Osteocyte (in vitro differentiated cells): ENCODE measurements at regions not wholly inside any gene's neighbourhood (a gene's known extent, or its start where the extent isn't known, plus 50 kb on each side); places are given as distances from the start of the nearest gene placed in this dataset.
"Not testable (repeated sequence)": the region's sequence is repeated elsewhere in the genome, so short reads cannot be mapped to it uniquely, and the experiment has no call there.

Source experiments
- DNase-seq: peaks from one replicate; pipeline ENCODE4 v3.0.0; 2021; ENCODE audit warnings: mixed read lengths; ENCODE audit not compliant: unreplicated experiment; ENCODE audit errors: extremely low spot score
- H3K27ac Mint-ChIP-seq: one replicate; pipeline ENCODE4 v1.8.0; 2021; ENCODE audit warnings: mild to moderate bottlenecking, mixed read lengths; ENCODE audit not compliant: unreplicated experiment
- H3K27me3 Mint-ChIP-seq: one replicate; pipeline ENCODE4 v1.8.0; 2021; ENCODE audit warnings: mixed read lengths; ENCODE audit not compliant: unreplicated experiment
- H3K36me3 Mint-ChIP-seq: one replicate; pipeline ENCODE4 v1.8.0; 2021; ENCODE audit warnings: mixed read lengths; ENCODE audit not compliant: unreplicated experiment
- H3K4me1 Mint-ChIP-seq: one replicate; pipeline ENCODE4 v1.8.0; 2021; ENCODE audit warnings: mixed read lengths; ENCODE audit not compliant: unreplicated experiment
- H3K4me3 Mint-ChIP-seq: one replicate; pipeline ENCODE4 v1.8.0; 2021; ENCODE audit warnings: mild to moderate bottlenecking, moderate library complexity, mixed read lengths; ENCODE audit not compliant: unreplicated experiment
- H3K9me3 Mint-ChIP-seq: one replicate; pipeline ENCODE4 v1.8.0; 2021; ENCODE audit warnings: mixed read lengths; ENCODE audit not compliant: unreplicated experiment
- TF ChIP-seq, protein P1 (sequence below): fragments of 200-600 bp; sonication (generic); IDR thresholded peaks from 2 replicates; pipeline ENCODE4 v1.5.0; 2021; ENCODE audit warnings: antibody characterized with exemption, mild to moderate bottlenecking, moderate library complexity

DNA sequence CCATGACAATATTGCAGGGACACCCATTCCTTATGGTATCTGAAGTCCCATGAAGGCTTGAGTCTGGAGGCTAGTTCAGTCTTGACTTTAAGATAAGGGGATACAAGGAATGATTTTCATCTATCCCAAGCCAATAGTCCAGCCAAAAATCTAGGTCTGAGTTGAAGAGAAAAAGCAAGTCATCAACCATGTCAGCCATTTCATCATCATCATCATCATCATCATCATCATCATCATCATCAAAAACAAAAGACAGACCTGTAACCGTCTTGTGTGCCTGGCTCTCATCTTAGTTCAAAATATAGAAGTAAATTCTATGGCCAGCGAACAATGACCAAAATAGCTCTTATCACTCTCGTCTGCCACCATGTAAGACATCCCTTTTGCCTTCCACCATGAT, 59.5 kb upstream of the FAM90A26 start:
- H3K4me1 Mint-ChIP-seq, H3K27me3 Mint-ChIP-seq, H3K36me3 Mint-ChIP-seq, H3K4me3 Mint-ChIP-seq, DNase-seq, H3K27ac Mint-ChIP-seq, H3K9me3 Mint-ChIP-seq: not testable (repeated sequence)

DNA sequence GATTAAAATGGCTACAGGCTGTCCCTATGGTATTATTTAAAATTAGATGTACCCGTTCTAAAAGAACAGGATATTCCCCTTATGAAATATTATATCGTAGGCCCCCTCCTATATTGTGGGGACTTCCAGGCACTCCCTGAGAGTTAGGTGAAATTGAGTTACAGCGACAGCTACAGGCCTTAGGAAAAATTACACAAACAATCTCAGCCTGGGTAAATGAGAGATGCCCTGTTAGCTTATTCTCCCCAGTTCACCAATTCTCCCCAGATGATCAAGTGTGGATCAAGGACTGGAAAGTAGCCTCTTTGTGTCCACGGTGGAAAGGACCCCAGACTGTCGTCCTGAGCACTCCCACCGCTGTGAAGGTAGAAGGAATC, 67.1 kb upstream of the FAM90A26 start:
- H3K27ac Mint-ChIP-seq = not testable (repeated sequence)
- TF ChIP-seq, protein P1, sequence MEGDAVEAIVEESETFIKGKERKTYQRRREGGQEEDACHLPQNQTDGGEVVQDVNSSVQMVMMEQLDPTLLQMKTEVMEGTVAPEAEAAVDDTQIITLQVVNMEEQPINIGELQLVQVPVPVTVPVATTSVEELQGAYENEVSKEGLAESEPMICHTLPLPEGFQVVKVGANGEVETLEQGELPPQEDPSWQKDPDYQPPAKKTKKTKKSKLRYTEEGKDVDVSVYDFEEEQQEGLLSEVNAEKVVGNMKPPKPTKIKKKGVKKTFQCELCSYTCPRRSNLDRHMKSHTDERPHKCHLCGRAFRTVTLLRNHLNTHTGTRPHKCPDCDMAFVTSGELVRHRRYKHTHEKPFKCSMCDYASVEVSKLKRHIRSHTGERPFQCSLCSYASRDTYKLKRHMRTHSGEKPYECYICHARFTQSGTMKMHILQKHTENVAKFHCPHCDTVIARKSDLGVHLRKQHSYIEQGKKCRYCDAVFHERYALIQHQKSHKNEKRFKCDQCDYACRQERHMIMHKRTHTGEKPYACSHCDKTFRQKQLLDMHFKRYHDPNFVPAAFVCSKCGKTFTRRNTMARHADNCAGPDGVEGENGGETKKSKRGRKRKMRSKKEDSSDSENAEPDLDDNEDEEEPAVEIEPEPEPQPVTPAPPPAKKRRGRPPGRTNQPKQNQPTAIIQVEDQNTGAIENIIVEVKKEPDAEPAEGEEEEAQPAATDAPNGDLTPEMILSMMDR = peak; percentile 27

DNA sequence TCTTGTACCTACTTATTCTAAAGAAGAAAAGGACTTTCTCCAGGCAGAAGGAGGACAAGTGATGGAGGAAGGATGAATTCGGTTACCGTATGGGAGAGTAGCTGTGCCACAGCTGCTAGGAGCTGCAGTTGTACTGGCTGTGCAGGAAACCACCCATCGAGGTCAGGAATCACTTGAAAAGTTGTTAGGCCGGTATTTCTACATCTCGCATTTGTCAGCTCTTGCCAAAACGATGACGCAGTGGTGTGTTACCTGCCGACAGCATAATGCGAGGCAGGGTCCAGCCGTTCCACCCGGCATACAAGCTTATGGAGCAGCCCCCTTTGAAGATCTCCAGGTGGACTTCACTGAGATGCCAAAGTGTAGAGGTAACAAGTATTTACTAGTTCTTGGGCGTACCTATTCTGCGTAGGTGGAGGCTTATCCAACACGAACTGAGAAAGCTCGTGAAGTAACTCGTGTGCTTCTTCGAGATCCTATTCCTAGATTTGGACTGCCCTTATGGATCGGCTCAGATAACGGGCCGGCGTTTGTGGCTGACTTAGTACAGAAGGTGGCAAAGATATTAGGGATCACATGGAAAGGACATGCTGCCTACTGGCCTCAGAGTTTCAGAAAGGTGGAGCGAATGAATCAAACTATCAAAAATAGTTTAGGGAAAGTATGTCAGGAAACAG, 67.6 kb upstream of the FAM90A26 start:
- not testable (repeated sequence) for H3K27ac Mint-ChIP-seq, H3K4me3 Mint-ChIP-seq, H3K36me3 Mint-ChIP-seq, H3K4me1 Mint-ChIP-seq, H3K9me3 Mint-ChIP-seq, DNase-seq, H3K27me3 Mint-ChIP-seq

More for the DNA sequence above, 67.1 kb upstream of the FAM90A26 start:
- DNase-seq, H3K27me3 Mint-ChIP-seq, H3K4me1 Mint-ChIP-seq, H3K9me3 Mint-ChIP-seq, H3K36me3 Mint-ChIP-seq, H3K4me3 Mint-ChIP-seq: not testable (repeated sequence)

DNA sequence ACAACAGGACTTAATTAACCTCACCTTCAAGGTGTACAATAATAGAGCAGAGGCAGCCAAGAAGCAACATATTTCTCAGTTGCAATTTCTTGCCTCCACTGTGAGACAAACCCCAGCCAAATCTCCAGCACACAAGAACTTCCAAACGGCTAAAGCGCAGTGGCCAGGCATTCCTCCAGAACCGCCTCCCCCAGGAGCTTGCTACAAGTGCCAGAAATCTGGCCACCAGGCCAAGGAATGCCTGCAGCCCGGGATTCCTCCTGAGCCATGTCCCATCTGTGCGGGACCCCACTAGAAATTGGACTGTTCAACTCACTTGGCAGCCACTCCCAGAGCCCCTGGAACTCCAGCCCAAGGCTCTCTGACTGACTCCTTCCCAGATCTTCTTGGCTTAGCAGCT, 73.9 kb upstream of the FAM90A26 start:
- DNase-seq, H3K36me3 Mint-ChIP-seq, H3K27ac Mint-ChIP-seq, H3K27me3 Mint-ChIP-seq, H3K4me3 Mint-ChIP-seq, H3K4me1 Mint-ChIP-seq: not testable (repeated sequence)
- peaks cover 20% of the 10 kb centered on the region for H3K9me3 Mint-ChIP-seq

DNA sequence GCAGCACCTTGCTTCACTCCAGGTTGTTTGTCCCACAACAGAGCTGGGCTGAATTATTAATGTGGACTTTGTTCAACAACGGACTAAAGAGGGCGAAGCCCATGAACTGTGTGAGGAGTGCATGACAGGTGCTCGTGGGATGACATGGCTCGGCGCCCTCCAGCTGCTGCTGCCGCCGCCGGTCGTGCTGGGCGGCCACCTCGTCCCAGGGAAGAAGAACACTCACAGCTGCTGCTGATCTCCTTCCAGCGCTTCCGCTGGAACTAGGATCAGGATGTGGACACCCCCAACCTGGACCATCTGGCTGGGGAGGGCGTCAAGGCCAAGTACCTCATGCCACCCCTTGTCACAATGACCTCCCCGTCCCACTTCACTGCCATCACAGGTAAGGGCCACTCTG, 91.4 kb upstream of the FAM90A26 start:
- not testable (repeated sequence) for H3K4me3 Mint-ChIP-seq, DNase-seq, H3K36me3 Mint-ChIP-seq, H3K27me3 Mint-ChIP-seq, H3K4me1 Mint-ChIP-seq, H3K27ac Mint-ChIP-seq
- H3K9me3 Mint-ChIP-seq = peaks cover 33% of the 10 kb centered on the region

DNA sequence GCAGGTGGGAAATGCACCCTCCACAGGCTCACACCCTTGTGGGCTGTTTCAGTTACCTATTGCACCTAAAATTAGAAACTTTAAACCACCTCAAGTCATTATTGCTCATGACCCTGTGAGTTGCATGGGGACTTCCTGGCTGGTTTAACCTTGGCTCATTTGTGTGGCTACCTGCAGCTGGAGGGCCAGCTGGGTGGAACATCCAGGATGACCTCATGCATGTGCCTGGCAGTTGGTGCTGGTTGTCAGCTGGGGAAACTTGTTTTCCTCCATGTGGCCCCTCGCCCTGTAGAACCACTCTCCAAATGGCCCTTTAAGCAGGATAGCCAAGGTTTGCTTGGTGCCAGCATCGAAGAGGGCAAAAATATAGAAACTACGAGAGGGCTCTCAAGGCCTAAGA, 93.2 kb upstream of the FAM90A26 start:
- H3K36me3 Mint-ChIP-seq, H3K27ac Mint-ChIP-seq, DNase-seq, H3K4me1 Mint-ChIP-seq, H3K27me3 Mint-ChIP-seq, H3K4me3 Mint-ChIP-seq: not testable (repeated sequence)
- H3K9me3 Mint-ChIP-seq = peaks cover 46% of the 10 kb centered on the region

DNA sequence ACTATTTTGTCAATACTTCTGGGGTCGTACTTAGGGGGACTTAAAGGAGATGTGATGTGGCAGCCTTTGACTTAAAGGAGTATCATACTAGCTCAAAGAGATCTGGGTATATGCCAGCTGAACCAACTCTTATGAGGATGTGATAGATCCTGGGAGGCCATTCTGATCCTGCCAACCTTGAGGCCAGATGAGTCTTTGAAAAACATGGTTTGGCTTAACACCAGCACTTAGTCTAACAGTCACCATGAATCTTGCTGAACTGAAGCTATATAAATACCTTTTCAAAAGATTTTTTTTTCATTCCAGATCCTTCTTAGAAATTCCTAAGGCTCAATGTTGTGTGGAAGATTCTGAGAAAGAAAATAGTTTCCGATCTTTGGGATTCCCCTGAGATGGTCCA, 93.7 kb upstream of the FAM90A26 start:
- DNase-seq, H3K27ac Mint-ChIP-seq, H3K36me3 Mint-ChIP-seq, H3K27me3 Mint-ChIP-seq, H3K4me1 Mint-ChIP-seq, H3K4me3 Mint-ChIP-seq: not testable (repeated sequence)
- H3K9me3 Mint-ChIP-seq = peaks cover 47% of the 10 kb centered on the region

DNA sequence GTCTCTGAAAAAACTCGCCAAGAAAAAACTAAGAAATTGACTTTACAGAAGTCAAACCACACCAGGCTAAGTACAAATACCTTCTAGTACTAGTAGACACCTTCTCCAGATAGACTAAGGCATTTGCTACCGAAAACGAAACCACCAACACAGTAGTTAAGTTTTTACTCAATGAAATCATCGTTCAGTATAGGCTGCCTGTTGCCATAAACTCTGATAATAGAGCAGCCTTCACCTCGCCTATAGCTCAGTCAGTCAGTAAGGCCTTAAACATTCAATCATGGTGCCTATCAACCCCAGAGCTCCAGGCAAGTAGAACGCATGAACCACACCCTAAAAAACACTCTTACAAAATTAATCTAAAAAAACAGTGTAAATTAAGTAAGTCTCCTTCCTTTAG, 96.8 kb upstream of the FAM90A26 start:
- H3K4me3 Mint-ChIP-seq, DNase-seq, H3K27ac Mint-ChIP-seq, H3K36me3 Mint-ChIP-seq, H3K27me3 Mint-ChIP-seq, H3K4me1 Mint-ChIP-seq: not testable (repeated sequence)
- H3K9me3 Mint-ChIP-seq = peaks cover 62% of the 10 kb centered on the region

DNA sequence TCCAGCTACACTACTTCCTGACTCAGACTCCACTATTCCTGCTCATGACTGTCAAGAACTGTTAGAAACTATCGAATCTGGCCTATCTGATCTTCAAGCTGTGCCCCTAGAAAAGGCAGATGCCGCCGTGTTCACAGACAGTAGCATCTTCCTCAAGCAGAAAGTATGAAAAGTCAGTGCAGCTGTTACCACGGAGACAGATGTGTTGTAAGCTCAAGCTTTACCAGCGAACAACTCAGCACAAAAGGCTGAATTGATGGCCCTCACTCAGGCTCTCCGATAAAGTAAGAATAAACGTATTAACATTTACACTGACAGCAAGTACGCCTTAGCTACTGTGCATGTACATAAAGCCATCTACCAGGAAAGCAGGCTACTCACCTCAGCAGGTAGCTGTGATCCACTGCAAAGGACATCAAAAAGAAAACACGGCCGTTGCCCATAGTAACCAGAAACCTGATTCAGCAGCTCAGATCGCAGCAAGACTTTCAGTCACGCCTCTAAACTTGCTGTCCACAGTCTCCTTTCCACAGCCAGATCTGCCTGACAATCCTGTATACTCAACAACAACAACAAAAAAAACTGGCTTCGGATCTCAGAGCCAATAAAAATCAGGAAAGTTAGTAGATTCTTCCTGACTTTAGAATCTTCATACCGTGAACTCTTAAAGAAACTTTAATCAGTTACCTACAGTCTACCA, 97.5 kb upstream of the FAM90A26 start:
- H3K4me3 Mint-ChIP-seq, H3K4me1 Mint-ChIP-seq, H3K36me3 Mint-ChIP-seq, DNase-seq, H3K27me3 Mint-ChIP-seq, H3K27ac Mint-ChIP-seq: not testable (repeated sequence)
- H3K9me3 Mint-ChIP-seq = peaks cover 62% of the 10 kb centered on the region

DNA sequence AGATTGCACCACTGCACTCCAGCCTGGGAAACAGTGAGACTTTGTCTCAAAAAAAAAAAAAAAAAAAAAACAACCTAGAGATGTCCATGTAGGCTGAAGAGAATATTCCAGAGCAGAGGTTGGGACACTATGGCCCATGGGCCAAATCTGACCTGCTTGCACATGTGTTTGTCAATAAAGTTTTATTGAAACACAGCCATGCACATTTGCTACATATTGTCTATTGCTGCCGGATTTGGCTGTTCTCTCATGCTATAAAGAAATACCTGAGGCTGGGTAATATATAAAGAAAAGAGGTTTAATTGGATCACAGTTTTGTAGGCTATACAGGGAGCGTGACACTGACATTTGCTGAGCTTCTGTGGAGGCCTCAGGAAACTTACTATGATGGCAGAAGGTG, 102.3 kb upstream of the FAM90A26 start:
- H3K4me1 Mint-ChIP-seq, H3K27me3 Mint-ChIP-seq, H3K36me3 Mint-ChIP-seq, H3K27ac Mint-ChIP-seq, DNase-seq, H3K4me3 Mint-ChIP-seq: not testable (repeated sequence)
- peaks cover 60% of the 10 kb centered on the region for H3K9me3 Mint-ChIP-seq

DNA sequence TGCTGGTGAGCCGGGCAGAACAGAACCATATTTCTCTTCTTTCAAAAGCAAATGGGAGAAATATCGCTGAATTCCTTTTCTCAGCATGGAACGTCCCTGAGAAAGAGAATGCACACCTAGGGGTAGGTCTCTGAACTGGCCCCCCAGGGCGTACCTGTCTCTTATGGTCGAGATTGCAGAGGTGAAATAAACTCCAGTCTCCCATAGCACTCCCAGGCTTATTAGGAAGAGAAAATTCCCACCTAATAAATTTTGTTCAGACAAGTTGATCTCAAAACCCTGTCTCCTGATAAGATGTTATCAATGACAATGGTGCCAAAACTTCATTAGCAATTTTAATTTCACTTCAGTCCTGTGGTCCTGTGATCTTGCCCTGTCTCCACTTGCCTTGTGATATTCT, 106.6 kb upstream of the FAM90A26 start:
- not testable (repeated sequence) for DNase-seq, H3K27ac Mint-ChIP-seq, H3K27me3 Mint-ChIP-seq, H3K4me3 Mint-ChIP-seq, H3K36me3 Mint-ChIP-seq, H3K4me1 Mint-ChIP-seq
- peaks cover 31% of the 10 kb centered on the region for H3K9me3 Mint-ChIP-seq
